CD4-positive, alpha-beta T cell (primary cell): ENCODE measurements at regions not wholly inside any gene's neighbourhood (a gene's known extent, or its start where the extent isn't known, plus 50 kb on each side); places are given as distances from the start of the nearest gene placed in this dataset.
"Not testable (repeated sequence)": the region's sequence is repeated elsewhere in the genome, so short reads cannot be mapped to it uniquely, and the experiment has no call there.

Source experiments
- ATAC-seq: fragments of 200-7000 bp; cut with Tn5 transposase; one replicate; pipeline ENCODE4 v1.10.0; 2022; ENCODE audit warnings: mild to moderate bottlenecking; ENCODE audit not compliant: poor library complexity
- CTCF ChIA-PET: fragments of 350-600 bp; sonication (Branson Sonifier 250); formaldehyde crosslinking; loops from one replicate; lab custom pipeline; 2021; ENCODE audit warnings: antibody characterized with exemption, inconsistent platforms; lab: Charles Lee
- POLR2A ChIA-PET: fragments of 350-600 bp; sonication (Branson Sonifier 250); formaldehyde crosslinking; loops from one replicate; lab custom pipeline; 2021; ENCODE audit warnings: antibody characterized with exemption, inconsistent platforms; lab: Charles Lee
- DNase-seq, 14 experiments: peaks; one replicate each; pipeline ENCODE4 v3.0.0-alpha.2; 2013 to 2020; ENCODE audit warnings: mixed read lengths in 2 of 14
- H3K27ac ChIP-seq, 2 donors: one replicate each; pipeline versions ENCODE4 v1.5.1 to v1.7.0; 2013; ENCODE audit warnings: low read length in 2 of 2, low read depth in 1 of 2, mild to moderate bottlenecking in 1 of 2
- H3K27me3 ChIP-seq, 2 experiments: 1 replicate in 1 of 2; 2 replicates in 1 of 2; pipeline versions ENCODE4 v1.6.1 to v1.7.0; 2013; ENCODE audit warnings: low read length in 2 of 2, control low read depth in 1 of 2, mild to moderate bottlenecking in 1 of 2, moderate library complexity in 1 of 2; ENCODE audit not compliant: insufficient read depth in 2 of 2, control insufficient read depth in 1 of 2
- H3K36me3 ChIP-seq: one replicate; pipeline ENCODE4 v1.6.1; 2013; ENCODE audit warnings: low read length, control low read depth; ENCODE audit not compliant: insufficient read depth
- H3K4me1 ChIP-seq: one replicate; pipeline ENCODE4 v1.6.1; 2013; ENCODE audit warnings: low read length, control low read depth; ENCODE audit not compliant: insufficient read depth
- H3K4me3 ChIP-seq: one replicate; pipeline ENCODE4 v1.5.1; 2013; ENCODE audit warnings: mild to moderate bottlenecking, low read length, moderate library complexity
- H3K9me3 ChIP-seq, 2 experiments: 1 replicate in 1 of 2; 2 replicates in 1 of 2; pipeline versions ENCODE4 v1.6.1 to v1.7.0; 2013; ENCODE audit warnings: low read length in 2 of 2, mild to moderate bottlenecking in 2 of 2, control low read depth in 1 of 2, moderate library complexity in 1 of 2; ENCODE audit not compliant: control insufficient read depth in 1 of 2, insufficient read depth in 1 of 2
- H3K27ac Mint-ChIP-seq: one replicate; pipeline ENCODE4 v1.8.0; 2020; ENCODE audit warnings: mixed read lengths
- H3K27me3 Mint-ChIP-seq: one replicate; pipeline ENCODE4 v1.8.0; 2021; ENCODE audit warnings: mixed read lengths
- H3K36me3 Mint-ChIP-seq: one replicate; pipeline ENCODE4 v1.8.0; 2021; ENCODE audit warnings: low read depth, mixed read lengths
- H3K4me1 Mint-ChIP-seq: one replicate; pipeline ENCODE4 v1.8.0; 2021; ENCODE audit warnings: low read depth, mixed read lengths
- H3K4me3 Mint-ChIP-seq: one replicate; pipeline ENCODE4 v1.8.0; 2020; ENCODE audit warnings: mild to moderate bottlenecking, mixed read lengths
- H3K9me3 Mint-ChIP-seq: one replicate; pipeline ENCODE4 v1.8.0; 2020; ENCODE audit warnings: mixed read lengths
- CTCF ChIP-seq: fragments of 200-600 bp; IDR thresholded peaks from one replicate; pipeline ENCODE4 v1.8.0; 2022; ENCODE audit warnings: antibody characterized with exemption, mild to moderate bottlenecking
- intact Hi-C, 2 experiments: fragments of 100-400 bp; cut with DNase I in 1 of 2; cut with micrococcal nuclease in 1 of 2; formaldehyde crosslinking; loops; one replicate each; pipeline versions ENCODE4 v1.15.1 to v1.9.0; 2023 to 2025; cut with DNase I, micrococcal nuclease

- Mint-ChIP-seq H3K27me3 (no peaks in the 10 kb centered on the region), H3K27ac (no peak overlapping the region), H3K36me3 (no peaks in the 10 kb centered on the region), H3K9me3 (peaks cover 11% of the 10 kb centered on the region), H3K4me1 (no peaks in the 10 kb centered on the region), H3K4me3 (no peak overlapping the region)
- ATAC-seq (no peak), DNase-seq (no peak)
- Histone ChIP-seq H3K9me3 (peaks cover 0 to 6% of the 10 kb centered on the region in 2 experiments), H3K27me3 (no peaks in the 10 kb centered on the region), H3K4me1 (no peaks in the 10 kb centered on the region), H3K36me3 (no peaks in the 10 kb centered on the region), H3K4me3 (no peak overlapping the region), H3K27ac (no peak overlapping the region)
- intact Hi-C loops, result no loop called here
- TF ChIP-seq CTCF, result no peak
- POLR2A ChIA-PET, result no interaction called here
- CTCF ChIA-PET, result no interaction called here
Observed at GRCh38 chr5:19140276-19140675, 847.7 kb downstream of the CDH18 start.

- CTCF ChIA-PET, H3K27ac Mint-ChIP-seq, H3K4me3 Mint-ChIP-seq, H3K27me3 Mint-ChIP-seq, H3K36me3 Mint-ChIP-seq, H3K4me1 Mint-ChIP-seq, H3K27me3 ChIP-seq, DNase-seq, H3K4me3 ChIP-seq, H3K9me3 ChIP-seq, H3K36me3 ChIP-seq, H3K4me1 ChIP-seq, ATAC-seq, intact Hi-C loops, H3K27ac ChIP-seq, POLR2A ChIA-PET: not testable (repeated sequence)
- H3K9me3 Mint-ChIP-seq, result peaks cover 11% of the 10 kb centered on the region
Observed at GRCh38 chr5:19141937-19142524, 846.0 kb downstream of the CDH18 start.

GRCh38 chr5:19142713-19143414 lies 845.1 kb downstream of the CDH18 start:
- CTCF ChIA-PET, H3K4me3 Mint-ChIP-seq, H3K27me3 ChIP-seq, H3K9me3 Mint-ChIP-seq, H3K36me3 Mint-ChIP-seq, H3K27ac ChIP-seq, H3K36me3 ChIP-seq, DNase-seq, H3K9me3 ChIP-seq, intact Hi-C loops, H3K4me1 Mint-ChIP-seq, H3K27me3 Mint-ChIP-seq, H3K4me3 ChIP-seq, ATAC-seq, H3K27ac Mint-ChIP-seq, H3K4me1 ChIP-seq, POLR2A ChIA-PET: not testable (repeated sequence)

- Histone ChIP-seq H3K9me3 (peaks cover 0 to 6% of the 10 kb centered on the region in 2 experiments), H3K4me3 (no peak overlapping the region), H3K36me3 (no peaks in the 10 kb centered on the region), H3K4me1 (no peaks in the 10 kb centered on the region), H3K27ac (no peak overlapping the region), H3K27me3 (no peaks in the 10 kb centered on the region)
- POLR2A ChIA-PET, result no interaction called here
- CTCF ChIA-PET, result no interaction called here
- no peak for ATAC-seq
- no peak for TF ChIP-seq CTCF
- no peak overlapping the region for H3K27ac Mint-ChIP-seq
- H3K4me3 Mint-ChIP-seq, result no peak overlapping the region
- H3K36me3 Mint-ChIP-seq, result no peaks in the 10 kb centered on the region
- DNase-seq, result no peak
- peaks cover 13% of the 10 kb centered on the region for H3K9me3 Mint-ChIP-seq
- intact Hi-C loops, result no loop called here
- H3K27me3 Mint-ChIP-seq, result no peaks in the 10 kb centered on the region
- no peaks in the 10 kb centered on the region for H3K4me1 Mint-ChIP-seq
Observed at GRCh38 chr5:19143935-19144334, 844.1 kb downstream of the CDH18 start.
